GM19238 (cell line): ENCODE measurements at regions not wholly inside any gene's neighbourhood (a gene's known extent, or its start where the extent isn't known, plus 50 kb on each side); places are given as distances from the start of the nearest gene placed in this dataset.
"Not testable (repeated sequence)": the region's sequence is repeated elsewhere in the genome, so short reads cannot be mapped to it uniquely, and the experiment has no call there.

Source experiments
- DNase-seq: peaks from one replicate; pipeline ENCODE4 v3.0.0; 2011; ENCODE audit warnings: low spot score; ENCODE audit not compliant: insufficient read length

GRCh38 chr9:32884482-32884881 lies 101.1 kb downstream of the TMEM215 start:
- no peak for DNase-seq

- no peak for DNase-seq
These were observed 102.7 kb downstream of the TMEM215 start for GRCh38 chr9:32886021-32886420.

GRCh38 chr9:32894485-32894884 lies 106.9 kb downstream of the APTX start:
- DNase-seq: not testable (repeated sequence)

- DNase-seq: no peak
These were observed 102.2 kb downstream of the APTX start for GRCh38 chr9:32899181-32899580.

- no peak for DNase-seq
These were observed 101.7 kb downstream of the APTX start for GRCh38 chr9:32899761-32900160.

- DNase-seq: peak; percentile 9
These were observed 95.2 kb downstream of the APTX start for GRCh38 chr9:32906213-32906612.

GRCh38 chr9:32915802-32916201 lies 85.6 kb downstream of the APTX start:
- DNase-seq: no peak

- no peak for DNase-seq
These were observed 82.8 kb downstream of the APTX start for GRCh38 chr9:32918628-32919027.
